Neural crest cell (in vitro differentiated cells): ENCODE measurements at regions not wholly inside any gene's neighbourhood (a gene's known extent, or its start where the extent isn't known, plus 50 kb on each side); places are given as distances from the start of the nearest gene placed in this dataset.

Experiments
- DNase-seq: peaks from one replicate; pipeline ENCODE4 v3.0.0; 2021; ENCODE audit warnings: low read depth, mixed read lengths, low spot score
- H3K27ac Mint-ChIP-seq: one replicate; pipeline ENCODE4 v1.8.0; 2021; ENCODE audit warnings: mild to moderate bottlenecking, mixed read lengths; ENCODE audit not compliant: unreplicated experiment
- H3K27me3 Mint-ChIP-seq: 2 replicates; pipeline ENCODE4 v1.8.0; 2021; ENCODE audit warnings: low read depth, mild to moderate bottlenecking, mixed read lengths
- H3K36me3 Mint-ChIP-seq: 2 replicates; pipeline ENCODE4 v1.8.0; 2021; ENCODE audit warnings: low read depth, mild to moderate bottlenecking, mixed read lengths
- H3K4me1 Mint-ChIP-seq: 2 replicates; pipeline ENCODE4 v1.8.0; 2021; ENCODE audit warnings: mixed read lengths
- H3K4me3 Mint-ChIP-seq: one replicate; pipeline ENCODE4 v1.8.0; 2021; ENCODE audit warnings: mild to moderate bottlenecking, mixed read lengths
- H3K9me3 Mint-ChIP-seq: 2 replicates; pipeline ENCODE4 v1.8.0; 2021; ENCODE audit warnings: mixed read lengths
- CTCF ChIP-seq: fragments of 200-600 bp; sonication (generic); conservative IDR thresholded peaks from 2 replicates; pipeline ENCODE4 v1.5.0; 2021; ENCODE audit warnings: antibody characterized with exemption, mild to moderate bottlenecking

- H3K27ac Mint-ChIP-seq: no peak overlapping the region
- H3K27me3 Mint-ChIP-seq: no peaks in the 10 kb centered on the region
- DNase-seq: no peak
- H3K4me1 Mint-ChIP-seq: peaks cover 4% of the 10 kb centered on the region
- H3K36me3 Mint-ChIP-seq: no peaks in the 10 kb centered on the region
- no peak for TF ChIP-seq CTCF
- H3K4me3 Mint-ChIP-seq: no peak overlapping the region
- H3K9me3 Mint-ChIP-seq: no peaks in the 10 kb centered on the region
These were observed 181.1 kb downstream of the TGFB2 start for GRCh38 chr1:218526198-218526580.

DNA sequence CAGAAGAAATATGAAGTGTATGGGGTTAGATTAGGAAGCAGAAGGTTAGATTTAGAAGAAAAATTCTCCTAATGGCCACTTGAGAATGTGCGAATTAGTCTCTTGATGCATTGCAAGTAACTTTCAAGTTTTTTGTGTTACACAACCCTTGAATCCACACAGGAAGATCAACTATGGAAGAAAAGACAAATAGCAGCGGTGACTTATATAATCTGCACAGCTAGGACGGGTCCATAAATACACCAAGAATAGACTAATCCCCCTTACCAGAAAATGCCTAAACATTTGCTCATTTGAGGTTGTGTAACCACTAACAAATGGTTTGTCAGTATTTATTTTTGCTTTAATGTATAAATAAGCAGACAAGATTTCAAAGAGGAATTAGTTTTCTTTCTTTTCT is 182.6 kb downstream of the TGFB2 start:
- no peak for DNase-seq
- Mint-ChIP-seq H3K4me3 (no peak overlapping the region), H3K4me1 (peaks cover 4% of the 10 kb centered on the region), H3K27ac (no peak overlapping the region), H3K27me3 (no peaks in the 10 kb centered on the region), H3K9me3 (no peaks in the 10 kb centered on the region), H3K36me3 (no peaks in the 10 kb centered on the region)
- TF ChIP-seq CTCF: no peak

DNA sequence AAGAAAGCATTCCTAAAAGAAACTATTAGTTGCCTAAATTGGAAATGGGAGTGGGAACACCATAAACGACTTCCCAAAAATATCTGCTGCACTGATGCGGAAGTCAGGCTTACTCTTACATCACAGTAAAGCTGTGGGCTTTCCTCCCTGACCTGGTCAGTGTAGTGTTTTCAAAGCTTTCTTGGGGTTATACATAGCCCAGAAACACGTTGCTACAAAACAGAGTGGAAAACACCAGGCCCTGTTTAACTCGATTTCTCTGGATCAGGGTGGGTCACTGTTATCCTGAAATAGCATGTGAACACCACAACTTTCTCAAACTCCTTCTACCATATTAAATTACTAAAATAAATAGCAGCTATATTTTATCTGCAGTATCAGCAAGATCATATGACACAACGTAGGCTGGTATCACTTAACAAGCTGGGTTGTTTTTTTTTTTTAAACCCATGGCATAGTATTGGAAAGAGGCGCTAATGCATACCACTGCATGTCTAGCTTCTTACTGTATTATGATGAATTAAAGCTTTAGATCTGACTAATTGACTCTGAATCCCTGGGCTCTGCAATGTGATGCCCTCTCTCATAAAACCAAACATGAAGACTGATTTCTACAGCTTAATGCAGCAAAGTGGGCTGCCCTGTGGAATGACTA is 184.6 kb downstream of the TGFB2 start:
- Mint-ChIP-seq H3K27ac (no peak overlapping the region), H3K4me3 (no peak overlapping the region)

DNA sequence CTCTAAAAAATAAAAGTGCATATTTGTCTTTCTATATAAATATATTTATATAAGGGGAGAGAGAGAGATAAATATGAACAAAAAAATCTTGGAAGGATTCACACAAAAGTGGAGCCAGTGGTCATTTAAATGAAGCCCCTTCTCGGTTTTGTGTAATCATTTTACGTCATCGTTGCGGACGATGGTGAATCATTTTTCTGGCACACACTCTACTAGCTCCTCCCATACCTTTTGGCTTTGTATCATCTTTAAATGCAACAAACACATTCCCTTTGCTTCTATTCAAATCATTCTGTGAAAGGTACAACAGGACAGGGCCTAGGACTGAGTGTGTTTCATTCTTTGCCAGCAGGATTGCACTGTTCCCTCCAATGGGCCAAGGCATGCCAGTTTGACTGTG is 186.8 kb downstream of the TGFB2 start:
- Mint-ChIP-seq H3K4me3 (no peak overlapping the region), H3K27ac (no peak overlapping the region), H3K27me3 (no peaks in the 10 kb centered on the region), H3K36me3 (no peaks in the 10 kb centered on the region), H3K9me3 (peaks cover 3% of the 10 kb centered on the region), H3K4me1 (no peaks in the 10 kb centered on the region)
- TF ChIP-seq CTCF: no peak
- DNase-seq: no peak

More for the DNA sequence above, 184.6 kb downstream of the TGFB2 start:
- H3K27me3 Mint-ChIP-seq: no peaks in the 10 kb centered on the region
- TF ChIP-seq CTCF: no peak
- DNase-seq: no peak
- H3K9me3 Mint-ChIP-seq: peaks cover 3% of the 10 kb centered on the region
- peaks cover 4% of the 10 kb centered on the region for H3K4me1 Mint-ChIP-seq
- H3K36me3 Mint-ChIP-seq: no peaks in the 10 kb centered on the region

- H3K4me3 Mint-ChIP-seq: no peak overlapping the region
These were observed 191.3 kb downstream of the TGFB2 start for GRCh38 chr1:218536296-218536986.

More at GRCh38 chr1:218536296-218536986, 191.3 kb downstream of the TGFB2 start:
- no peak overlapping the region for H3K27ac Mint-ChIP-seq
- no peak for DNase-seq
- no peak for TF ChIP-seq CTCF
- H3K9me3 Mint-ChIP-seq: peaks cover 3% of the 10 kb centered on the region
- no peaks in the 10 kb centered on the region for H3K27me3 Mint-ChIP-seq
- H3K36me3 Mint-ChIP-seq: no peaks in the 10 kb centered on the region
- peaks cover 7% of the 10 kb centered on the region for H3K4me1 Mint-ChIP-seq
